Upper lobe of left lung (tissue), 4 donors: ENCODE measurements at regions not wholly inside any gene's neighbourhood (a gene's known extent, or its start where the extent isn't known, plus 50 kb on each side); places are given as distances from the start of the nearest gene placed in this dataset.

Experiments used
- CTCF ChIP-seq, 6 experiments: fragments of 450-650 bp in 4 of 6; fragments of 200-600 bp in 2 of 6; sonication (generic) in 2 of 6; IDR thresholded peaks; one replicate each; pipeline ENCODE4 v1.5.1; 2016 to 2019; ENCODE audit warnings: antibody characterized with exemption in 6 of 6
- EP300 ChIP-seq, 4 donors: sonication (generic); formaldehyde crosslinking; IDR thresholded peaks; one replicate each; pipeline ENCODE4 v1.5.1; 2017; ENCODE audit warnings: antibody characterized with exemption in 4 of 4, control low read depth in 2 of 4
- POLR2A ChIP-seq, 4 donors: fragments of 450-650 bp; IDR thresholded peaks; one replicate each; pipeline ENCODE4 v1.5.1; 2016 to 2017; ENCODE audit warnings: antibody characterized with exemption in 4 of 4, mild to moderate bottlenecking in 2 of 4
- POLR2AphosphoS5 ChIP-seq, 2 donors: sonication (generic); formaldehyde crosslinking; IDR thresholded peaks; one replicate each; pipeline ENCODE4 v1.5.1; 2017; ENCODE audit warnings: antibody characterized with exemption in 2 of 2

DNA sequence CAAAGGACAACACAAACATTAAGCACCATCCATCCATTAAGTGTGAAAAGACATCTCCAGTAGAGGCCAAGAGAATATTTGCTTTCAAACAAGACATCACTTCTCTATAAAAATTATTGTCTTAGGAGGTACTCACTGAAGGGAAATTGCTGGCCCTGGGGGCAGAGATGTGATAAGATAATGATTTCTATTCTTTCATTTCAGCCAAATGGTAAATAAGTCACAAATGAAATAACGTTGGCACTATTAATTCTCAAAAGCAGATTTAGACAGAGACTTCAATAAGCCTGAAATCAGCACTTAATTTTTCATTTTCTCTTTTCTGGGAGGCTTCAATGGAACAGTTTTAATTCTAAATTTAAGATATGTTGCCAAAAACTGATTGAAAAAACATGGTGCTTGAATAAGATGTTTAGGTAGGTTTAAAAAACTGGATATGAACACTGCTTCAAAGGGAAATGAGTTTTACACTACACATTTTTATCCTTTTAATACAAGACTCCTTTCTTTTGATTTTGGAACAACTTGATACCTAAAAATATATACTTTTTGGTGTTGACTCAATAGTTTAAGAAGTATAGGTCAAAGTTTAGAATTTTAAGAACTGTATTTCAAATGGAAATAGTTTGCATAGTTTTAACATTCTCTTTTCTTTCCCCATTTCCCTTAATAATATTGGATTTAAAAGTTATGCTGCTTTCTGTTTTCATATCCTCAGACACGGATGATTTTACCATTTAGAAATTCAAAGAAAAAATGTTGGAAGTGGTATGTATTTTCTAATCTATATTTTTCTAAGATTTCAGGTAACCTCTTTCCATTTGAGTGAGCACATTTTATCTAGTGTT is 204.0 kb downstream of the AHR start:
- TF ChIP-seq CTCF (IDR thresholded peaks at IDR 0.05) (no peak), POLR2A (IDR thresholded peaks at IDR 0.05) (no peak), POLR2AphosphoS5 (IDR thresholded peaks at IDR 0.05) (no peak), EP300 (IDR thresholded peaks at IDR 0.05) (no peak)
